GM12865 (cell line): ENCODE measurements at regions not wholly inside any gene's neighbourhood (a gene's known extent, or its start where the extent isn't known, plus 50 kb on each side); places are given as distances from the start of the nearest gene placed in this dataset.
A peak's percentile ranks its signal among the peaks of the same experiment; 100 is the strongest.

Experiments used
- DNase-seq: peaks from one replicate; pipeline ENCODE4 v3.0.0; 2010; ENCODE audit warnings: low read depth
- H3K4me3 ChIP-seq: 2 replicates; pipeline ENCODE4 v1.5.1; 2011; ENCODE audit warnings: mild to moderate bottlenecking, low read depth, low read length, control low read depth
- TF ChIP-seq, protein P1 (sequence below): IDR thresholded peaks from 2 replicates; pipeline ENCODE4 v1.5.1; 2011; ENCODE audit warnings: low read length, control low read depth, low read depth, inconsistent platforms; ENCODE audit not compliant: insufficient read depth; ENCODE audit errors: missing control alignments

DNA sequence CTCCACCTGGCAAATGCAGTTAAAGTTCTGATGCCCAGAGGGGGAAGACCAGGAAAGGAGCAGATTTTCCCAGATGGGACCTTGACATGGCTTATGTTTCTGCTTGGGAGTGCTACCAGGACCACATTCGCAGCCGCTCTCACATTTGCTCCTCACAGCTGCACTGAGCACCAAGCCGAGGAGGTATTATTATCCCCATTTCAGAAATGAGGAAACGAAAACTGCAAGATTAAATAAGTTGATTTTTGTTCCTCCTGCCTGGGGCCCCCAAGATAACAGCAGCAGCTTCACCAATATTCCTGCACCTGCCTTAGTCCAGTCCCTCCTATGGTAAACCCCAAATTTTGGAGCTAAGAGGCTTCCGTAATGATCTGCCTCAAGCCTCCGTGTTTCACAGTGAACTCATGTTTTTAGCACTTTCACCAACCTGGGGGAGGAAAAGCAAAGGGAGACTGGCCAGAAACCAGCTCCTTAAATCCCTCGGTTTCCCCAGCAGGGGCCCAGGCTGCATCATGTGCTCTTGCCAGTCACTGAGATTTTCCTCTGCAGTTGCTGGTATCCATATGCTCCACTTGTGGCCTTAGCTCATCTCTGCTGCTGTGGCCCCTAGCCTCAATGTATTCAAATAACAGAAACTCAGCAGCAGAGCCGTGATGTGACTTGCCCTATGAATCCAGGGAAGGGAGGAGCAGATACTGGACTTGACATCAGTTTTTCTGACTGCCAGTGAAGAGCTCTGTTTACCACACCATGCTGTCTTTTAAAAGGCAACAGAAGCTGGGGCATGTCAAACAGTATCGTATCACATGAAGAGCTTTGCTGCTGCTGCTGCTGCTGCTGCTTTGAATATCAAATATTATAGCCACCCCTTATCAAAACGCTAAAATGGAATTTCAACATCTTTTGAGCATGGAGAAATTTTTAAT lies 95.5 kb upstream of the KLHL13 start:
- TF ChIP-seq, protein P1, sequence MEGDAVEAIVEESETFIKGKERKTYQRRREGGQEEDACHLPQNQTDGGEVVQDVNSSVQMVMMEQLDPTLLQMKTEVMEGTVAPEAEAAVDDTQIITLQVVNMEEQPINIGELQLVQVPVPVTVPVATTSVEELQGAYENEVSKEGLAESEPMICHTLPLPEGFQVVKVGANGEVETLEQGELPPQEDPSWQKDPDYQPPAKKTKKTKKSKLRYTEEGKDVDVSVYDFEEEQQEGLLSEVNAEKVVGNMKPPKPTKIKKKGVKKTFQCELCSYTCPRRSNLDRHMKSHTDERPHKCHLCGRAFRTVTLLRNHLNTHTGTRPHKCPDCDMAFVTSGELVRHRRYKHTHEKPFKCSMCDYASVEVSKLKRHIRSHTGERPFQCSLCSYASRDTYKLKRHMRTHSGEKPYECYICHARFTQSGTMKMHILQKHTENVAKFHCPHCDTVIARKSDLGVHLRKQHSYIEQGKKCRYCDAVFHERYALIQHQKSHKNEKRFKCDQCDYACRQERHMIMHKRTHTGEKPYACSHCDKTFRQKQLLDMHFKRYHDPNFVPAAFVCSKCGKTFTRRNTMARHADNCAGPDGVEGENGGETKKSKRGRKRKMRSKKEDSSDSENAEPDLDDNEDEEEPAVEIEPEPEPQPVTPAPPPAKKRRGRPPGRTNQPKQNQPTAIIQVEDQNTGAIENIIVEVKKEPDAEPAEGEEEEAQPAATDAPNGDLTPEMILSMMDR, result no peak
- H3K4me3 ChIP-seq, result peak overlapping the region; percentile 43
- peak; percentile 33 for DNase-seq

DNA sequence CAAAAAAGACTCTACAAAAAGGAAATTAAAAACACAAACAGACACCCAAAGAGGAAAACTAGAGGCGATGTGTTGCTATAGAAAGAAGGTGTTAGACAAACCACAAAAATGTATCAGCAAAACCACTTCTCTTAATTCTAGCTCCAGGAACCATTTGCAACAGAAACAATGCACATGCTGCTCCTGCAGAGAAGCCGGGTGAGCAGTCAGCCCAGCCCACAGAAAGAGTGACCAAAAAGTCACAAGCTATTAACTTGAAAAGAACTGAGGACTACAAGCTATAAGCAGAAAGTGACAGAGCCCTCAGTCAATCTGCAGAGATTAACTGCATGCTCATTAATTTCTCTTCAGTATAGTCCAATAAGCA lies 96.2 kb upstream of the KLHL13 start:
- peak overlapping the region; percentile 43 for H3K4me3 ChIP-seq
- TF ChIP-seq, protein P1, result no peak
- peak; percentile 77 for DNase-seq

DNA sequence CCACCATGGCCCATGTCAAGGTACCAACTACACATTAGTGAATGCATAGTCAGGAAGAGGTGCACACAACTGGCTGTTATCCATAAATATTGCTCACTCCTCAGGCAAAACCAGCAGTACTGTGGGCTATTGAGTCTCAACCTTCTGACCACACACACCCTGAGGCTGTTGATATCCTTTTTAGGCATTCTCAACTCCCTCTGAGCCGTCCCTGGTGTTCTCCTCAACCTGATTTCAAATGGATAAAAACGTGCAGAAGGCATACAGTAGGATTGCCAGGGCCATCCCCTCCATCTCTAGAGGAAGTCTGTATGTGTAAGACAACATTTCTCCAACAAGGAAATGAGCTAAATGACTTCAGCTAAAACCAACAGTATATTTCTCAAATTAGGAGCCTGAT lies 98.7 kb upstream of the KLHL13 start:
- DNase-seq, result no peak
- TF ChIP-seq, protein P1, result no peak

DNA sequence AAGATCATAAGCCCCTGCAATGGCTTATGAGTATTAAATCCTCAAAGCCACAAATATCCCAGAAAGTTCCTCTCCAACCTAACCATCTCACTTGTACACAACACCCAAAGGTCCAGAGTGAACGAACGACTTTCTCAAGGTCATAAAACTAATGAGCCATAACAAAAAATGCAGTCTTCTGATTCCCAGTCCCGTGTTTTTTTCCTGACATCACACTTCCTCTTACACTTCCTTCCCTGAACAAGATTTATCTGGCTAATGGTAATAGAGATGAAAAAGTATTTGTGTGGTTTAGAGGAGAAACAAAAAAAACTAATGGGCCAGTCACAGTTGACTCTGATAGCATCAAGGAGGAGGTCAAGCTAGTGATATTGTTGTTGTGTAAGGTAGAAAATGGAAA lies 99.5 kb upstream of the KLHL13 start:
- TF ChIP-seq, protein P1, result no peak
- H3K4me3 ChIP-seq, result no peak overlapping the region
- DNase-seq, result no peak

More for the DNA sequence above, 98.7 kb upstream of the KLHL13 start:
- H3K4me3 ChIP-seq, result no peak overlapping the region

DNA sequence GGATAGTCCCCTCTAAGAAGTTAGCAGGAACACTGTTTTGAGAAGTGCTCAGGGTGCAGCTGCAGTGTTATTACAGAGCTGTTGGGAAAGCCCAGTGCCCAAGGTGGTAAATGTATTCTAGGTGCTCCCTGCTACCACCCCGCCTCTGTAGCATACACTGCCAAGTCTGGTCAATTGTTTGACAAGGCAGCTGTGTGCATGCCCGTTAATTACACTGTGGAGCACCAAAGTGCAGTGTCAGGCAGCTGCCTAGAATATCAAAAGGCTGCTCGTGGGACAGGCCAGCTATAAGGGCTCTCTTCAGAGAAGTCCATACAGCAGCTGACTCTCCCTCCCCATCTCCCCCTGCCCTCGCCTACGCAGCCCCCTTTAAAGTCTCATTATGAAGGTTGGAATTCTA lies 99.9 kb upstream of the KLHL13 start:
- DNase-seq, result no peak
- TF ChIP-seq, protein P1, result no peak
- H3K4me3 ChIP-seq, result no peak overlapping the region

DNA sequence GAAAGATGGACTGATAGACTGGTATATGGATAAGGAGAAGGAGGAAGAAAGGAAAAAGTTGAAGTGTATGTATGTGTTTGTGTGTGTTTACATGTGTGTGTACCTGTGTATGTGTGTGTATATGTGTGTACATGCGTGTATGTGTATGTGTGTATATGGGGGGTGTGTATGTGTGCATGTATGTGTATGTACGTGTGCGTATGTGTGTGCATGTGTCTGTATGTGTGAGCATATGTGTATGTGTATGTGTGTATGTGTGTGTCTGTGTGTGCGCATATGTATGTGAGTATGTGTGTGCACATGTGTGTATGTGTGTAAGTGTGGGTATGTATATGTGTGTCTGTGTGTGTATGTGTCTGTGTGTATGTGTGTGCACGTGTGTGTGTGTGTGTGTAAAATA lies 101.5 kb upstream of the KLHL13 start:
- no peak for DNase-seq
- TF ChIP-seq, protein P1, result no peak
- H3K4me3 ChIP-seq, result no peak overlapping the region

DNA sequence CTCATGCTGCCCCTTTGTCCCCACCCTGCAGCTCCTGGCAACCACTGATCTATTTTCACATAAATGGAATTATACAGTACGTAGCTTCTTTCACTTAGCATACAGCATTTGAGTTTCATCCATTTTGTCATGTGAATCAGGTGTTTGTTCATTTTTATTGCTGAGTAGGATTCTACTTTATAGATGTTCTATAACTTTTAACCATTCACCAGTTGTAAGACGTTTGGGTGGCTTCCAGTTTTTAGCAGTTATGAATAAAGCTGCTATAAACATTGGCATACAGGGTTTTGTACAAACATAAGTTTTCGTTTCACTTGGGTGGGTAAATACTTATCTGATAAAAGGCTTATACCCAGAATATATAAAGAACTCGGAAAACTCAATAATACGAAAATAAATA lies 102.3 kb upstream of the KLHL13 start:
- DNase-seq, result no peak
- TF ChIP-seq, protein P1, result no peak
- H3K4me3 ChIP-seq, result no peak overlapping the region
